HG02798 (cell line): ENCODE measurements at regions not wholly inside any gene's neighbourhood (a gene's known extent, or its start where the extent isn't known, plus 50 kb on each side); places are given as distances from the start of the nearest gene placed in this dataset.
A peak's percentile ranks its signal among the peaks of the same experiment; 100 is the strongest.

Source experiments
- ATAC-seq: cut with Tn5 transposase; IDR thresholded peaks from one replicate; pipeline ENCODE4 v1.9.1; 2021; ENCODE audit warnings: mild to moderate bottlenecking; ENCODE audit not compliant: unreplicated experiment, poor library complexity

GRCh38 chr2:19810637-19811036 lies 91.1 kb downstream of the TTC32 start:
- peak; percentile 9 for ATAC-seq

DNA sequence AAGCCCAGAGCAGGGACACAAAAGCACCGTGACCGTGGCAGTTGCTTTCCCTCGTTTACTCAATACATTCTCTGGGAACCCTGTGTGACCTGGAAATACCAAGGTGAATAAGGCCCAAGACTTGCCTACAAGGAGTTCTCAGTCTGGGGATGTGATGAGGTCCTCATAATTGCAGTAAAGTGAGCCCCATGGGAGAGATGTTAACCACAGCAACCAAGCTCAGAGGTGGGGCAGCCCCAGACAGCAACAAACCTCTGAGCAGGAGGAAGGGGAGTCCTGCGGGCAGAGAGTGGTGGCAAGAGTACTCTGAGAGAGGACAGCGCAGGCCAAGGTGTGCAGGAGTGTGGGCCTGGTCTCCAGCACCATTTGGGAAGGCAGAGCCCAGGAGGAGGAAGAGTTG lies 91.6 kb downstream of the TTC32 start:
- peak; percentile 68 for ATAC-seq

- ATAC-seq: no peak
Observed at GRCh38 chr2:19809206-19809605, 92.6 kb downstream of the TTC32 start.

DNA sequence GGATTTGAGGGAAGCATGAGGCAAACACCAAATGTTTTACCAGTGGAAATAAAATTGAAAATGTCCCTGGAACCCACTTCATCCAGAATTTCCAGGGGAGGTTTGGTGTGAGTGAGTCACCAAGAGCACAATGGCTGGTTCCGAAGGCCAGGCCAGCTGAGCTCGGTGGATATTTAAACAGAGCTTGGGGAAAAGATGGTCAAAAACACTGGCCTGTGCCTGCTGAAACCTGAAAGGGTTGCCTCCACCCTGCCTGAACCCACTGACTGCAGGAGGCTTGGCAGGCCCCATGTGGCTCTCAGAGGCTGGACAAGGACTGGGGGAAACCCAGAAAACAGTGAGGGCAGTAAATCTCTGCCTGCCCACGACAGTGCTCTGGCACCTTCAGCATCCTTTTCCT lies 93.9 kb downstream of the TTC32 start:
- ATAC-seq: no peak

DNA sequence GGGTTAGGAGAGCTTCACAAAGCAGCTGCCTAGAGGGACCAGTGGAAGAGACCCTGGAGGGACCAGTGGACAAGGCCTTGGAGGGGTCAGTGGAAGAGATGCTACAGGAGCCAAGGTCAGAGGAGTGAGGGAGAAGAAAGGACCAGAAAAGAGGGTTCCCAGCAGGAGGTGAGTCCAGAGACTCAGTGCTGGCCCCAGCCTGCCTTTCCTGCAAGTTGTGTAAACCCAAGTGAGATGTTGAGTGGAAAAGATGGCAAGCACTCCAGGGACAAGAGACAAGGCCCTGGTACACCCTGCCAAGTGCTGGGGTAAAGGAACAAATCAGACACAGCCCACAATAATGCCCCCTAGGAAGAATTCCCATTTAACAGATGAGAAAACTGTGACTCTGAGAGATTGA lies 94.4 kb downstream of the TTC32 start:
- ATAC-seq: no peak

- ATAC-seq: no peak
Observed at GRCh38 chr2:19806591-19806990, 95.2 kb downstream of the TTC32 start.

DNA sequence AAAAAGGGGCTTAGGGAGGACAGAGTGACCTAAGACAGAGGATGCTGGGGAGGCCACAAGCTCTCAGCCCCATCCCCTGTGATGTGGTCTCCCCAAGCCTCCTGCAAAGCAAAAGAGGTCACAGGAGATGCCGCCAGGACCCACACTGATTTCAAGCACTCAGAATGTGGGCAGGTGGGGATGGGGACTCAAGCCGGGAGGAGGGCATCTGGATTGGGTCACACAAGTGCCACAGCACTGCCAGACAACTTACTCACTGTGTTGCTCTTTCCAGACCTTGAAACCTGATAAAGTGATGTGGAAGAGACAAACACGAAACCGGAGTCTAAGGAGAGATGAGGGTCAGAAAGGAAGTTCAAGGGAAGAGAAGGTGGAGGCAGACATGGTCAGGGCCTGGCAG lies 95.7 kb downstream of the TTC32 start:
- ATAC-seq: no peak

DNA sequence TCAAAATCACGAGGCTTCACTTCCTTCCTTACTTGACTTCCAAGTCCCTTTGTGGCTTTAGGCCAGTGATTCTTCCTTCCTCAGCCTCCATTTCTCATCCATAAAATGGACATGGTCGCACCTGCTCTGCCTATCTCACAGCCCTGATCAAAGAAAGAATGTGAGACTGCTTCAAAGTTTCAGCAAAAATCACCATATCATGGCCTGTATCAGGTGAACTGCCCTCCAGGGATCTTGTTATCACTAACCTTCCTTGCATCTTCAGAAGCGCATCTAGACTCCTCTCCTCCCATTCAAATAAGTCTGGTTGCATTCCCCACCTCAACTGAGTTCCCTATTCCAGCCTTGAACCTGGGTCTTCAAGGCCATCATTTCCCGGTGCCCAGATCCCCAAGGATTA lies 96.5 kb downstream of the TTC32 start:
- no peak for ATAC-seq

DNA sequence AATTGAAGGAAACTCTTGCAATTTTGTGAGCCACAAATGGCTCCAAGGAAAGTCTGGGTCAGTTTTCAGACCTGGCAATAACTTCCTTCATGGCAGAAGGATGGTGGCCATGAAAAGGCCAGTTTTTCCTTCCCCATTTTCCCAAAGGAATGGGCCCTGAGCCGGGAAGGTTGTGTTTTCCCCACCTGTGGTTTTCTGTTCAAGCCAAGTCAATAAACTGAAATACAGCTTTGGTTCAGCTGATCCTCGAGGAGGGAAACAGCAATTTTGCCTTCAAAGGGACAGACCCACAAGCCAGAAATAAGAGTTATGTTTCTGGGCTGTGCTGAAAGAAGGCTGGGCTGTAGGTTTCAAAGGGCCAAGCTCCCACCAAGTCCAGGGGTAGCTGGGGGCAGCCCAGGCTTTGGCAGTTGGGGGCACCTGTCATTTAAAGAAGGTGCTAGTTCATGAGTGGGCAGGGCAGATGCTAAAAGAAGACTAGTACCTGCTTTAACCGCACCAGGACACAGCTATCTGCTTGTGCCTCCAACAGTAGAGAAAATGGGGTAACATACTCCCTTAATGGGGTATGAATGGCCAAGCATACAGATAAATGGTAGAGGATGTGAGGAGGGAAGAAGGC lies 97.0 kb downstream of the TTC32 start:
- no peak for ATAC-seq

- no peak for ATAC-seq
Observed at GRCh38 chr2:19802086-19802841, 99.5 kb downstream of the TTC32 start.

DNA sequence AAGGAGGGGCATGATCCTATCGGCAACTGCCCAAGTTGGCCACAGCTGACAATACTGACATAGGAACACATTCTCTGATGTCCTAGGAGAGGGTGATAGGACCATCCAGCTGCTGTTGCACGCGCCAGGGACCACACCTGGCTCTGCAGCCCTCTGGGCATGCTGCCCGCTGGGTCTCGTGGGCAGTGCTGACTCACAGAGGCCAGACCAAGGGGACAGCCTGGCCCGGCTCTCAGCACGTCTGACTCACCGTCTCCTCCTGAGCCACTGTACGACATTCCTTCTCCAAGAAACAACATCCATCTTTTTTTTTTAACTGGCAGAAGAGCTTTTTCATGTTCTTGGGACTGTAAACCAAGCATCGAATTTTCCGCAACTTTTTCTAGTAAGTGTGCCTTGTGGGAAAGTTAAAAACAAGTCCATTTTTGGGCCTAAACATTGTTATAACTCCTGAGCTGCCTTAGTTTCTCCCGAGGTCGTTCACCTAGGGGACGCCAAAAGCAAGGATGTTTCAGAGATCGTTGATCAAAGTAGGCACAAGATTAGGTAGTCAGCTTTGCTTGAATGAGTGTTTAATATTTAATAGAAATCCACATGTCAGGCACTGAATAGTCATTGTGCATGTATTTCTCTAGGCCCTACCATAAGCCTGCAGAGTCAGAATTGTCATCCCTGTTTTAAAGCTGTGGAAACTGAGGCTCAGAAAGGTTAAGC lies 100.3 kb downstream of the TTC32 start:
- ATAC-seq: no peak

- no peak for ATAC-seq
Observed at GRCh38 chr2:19800796-19801195, 101.0 kb downstream of the TTC32 start.

DNA sequence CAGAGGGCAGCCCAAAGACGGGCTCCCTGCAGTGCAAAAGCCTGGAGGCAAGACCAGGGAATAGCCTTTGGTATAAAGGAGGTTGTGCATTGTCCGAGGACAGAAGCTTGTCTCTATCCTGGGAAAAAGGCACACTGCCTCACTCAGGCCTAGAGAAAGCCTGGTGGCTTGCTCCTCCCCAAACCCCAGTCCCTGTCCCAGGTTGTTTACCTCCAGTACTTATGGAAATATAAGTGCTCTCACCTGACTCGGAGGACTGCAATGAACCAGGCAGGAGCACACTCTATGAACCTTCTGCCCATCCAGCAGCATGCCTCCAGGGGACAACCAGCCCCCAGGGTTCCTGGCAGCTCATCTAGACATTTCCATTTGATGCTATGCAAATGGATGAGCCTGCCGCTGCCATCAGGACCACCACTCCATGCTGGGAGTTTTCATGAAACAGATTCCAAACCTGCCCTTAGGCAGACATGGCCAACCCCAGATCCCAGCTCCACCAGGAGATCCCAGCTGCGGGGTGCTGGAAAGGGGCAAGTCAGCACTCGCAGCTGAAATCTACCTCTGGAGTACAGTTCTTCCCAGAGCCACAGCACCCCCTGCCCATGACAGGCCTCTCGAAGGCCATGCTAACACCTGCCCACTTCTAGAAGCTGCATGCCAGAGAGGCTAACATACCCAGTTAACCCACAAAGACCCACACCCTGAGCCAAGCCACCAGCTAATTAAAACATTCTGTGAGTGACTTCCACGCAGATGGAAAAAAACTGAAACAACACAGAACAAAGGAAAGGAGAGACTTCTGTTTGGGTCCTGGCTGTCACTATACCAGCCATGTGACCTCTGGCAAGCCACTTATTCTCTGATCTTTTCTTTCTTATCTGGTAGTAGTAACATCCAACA lies 101.7 kb downstream of the TTC32 start:
- no peak for ATAC-seq

GRCh38 chr2:19797871-19798270 lies 103.9 kb downstream of the TTC32 start:
- no peak for ATAC-seq

- no peak for ATAC-seq
Observed at GRCh38 chr2:19797243-19797810, 104.5 kb downstream of the TTC32 start.

DNA sequence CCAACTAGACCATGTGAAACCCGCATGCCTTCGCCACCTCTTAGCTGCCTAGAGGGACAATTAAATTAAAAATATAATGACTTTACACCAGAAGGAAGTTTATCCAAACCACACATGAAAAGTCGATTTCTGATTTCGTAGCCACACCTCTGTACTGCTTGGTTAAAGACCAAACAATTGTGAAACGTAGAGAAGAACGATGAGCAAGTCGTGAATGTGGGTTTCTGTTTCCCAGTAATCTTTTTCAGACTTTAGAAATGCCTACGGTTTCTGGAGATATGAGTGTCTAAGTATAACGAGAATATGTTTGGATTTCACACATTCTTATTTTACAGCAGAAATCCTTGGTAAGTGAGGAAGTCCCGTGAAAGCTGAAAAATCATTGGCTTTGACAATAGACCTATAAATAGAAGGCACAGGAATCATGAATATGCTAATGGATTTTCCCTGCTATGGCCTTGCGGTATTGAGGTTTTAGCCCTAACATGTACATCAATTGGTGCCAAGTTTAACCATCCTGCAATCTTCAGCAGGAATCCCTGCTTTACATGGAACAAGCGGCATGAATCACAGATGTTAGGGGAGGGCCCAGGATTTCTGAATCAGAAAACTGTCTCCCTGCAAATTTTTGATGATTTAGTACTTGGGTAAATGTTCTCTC lies 105.6 kb downstream of the TTC32 start:
- no peak for ATAC-seq

DNA sequence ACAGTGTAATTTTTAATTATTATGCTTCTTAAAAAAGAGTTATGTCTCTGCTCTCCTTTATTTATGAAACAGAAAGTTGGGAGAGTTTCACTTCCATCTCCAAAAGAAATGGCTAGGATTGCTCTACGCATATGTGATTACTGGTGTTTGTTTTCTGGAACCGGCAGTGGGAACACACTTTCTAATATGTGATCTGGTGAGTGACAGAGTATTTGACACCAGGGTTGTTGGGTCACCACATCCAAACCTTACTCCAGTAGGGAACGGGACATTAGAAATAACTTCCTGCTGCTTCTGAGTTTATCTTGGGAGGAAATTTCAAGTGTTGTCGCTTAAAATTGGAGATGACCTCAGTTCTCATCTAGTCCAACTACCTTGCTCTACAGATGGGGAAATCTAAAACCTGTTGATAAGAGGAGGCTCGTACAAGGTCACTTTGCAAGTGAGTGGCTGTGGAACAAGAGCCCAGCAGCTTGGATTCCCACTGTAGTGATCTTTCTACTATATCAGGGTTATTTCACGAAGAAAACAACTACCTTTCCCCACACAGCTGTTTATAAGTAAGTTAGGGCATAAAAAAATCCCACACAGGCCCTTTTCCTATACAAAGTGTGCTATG lies 108.5 kb downstream of the TTC32 start:
- no peak for ATAC-seq

DNA sequence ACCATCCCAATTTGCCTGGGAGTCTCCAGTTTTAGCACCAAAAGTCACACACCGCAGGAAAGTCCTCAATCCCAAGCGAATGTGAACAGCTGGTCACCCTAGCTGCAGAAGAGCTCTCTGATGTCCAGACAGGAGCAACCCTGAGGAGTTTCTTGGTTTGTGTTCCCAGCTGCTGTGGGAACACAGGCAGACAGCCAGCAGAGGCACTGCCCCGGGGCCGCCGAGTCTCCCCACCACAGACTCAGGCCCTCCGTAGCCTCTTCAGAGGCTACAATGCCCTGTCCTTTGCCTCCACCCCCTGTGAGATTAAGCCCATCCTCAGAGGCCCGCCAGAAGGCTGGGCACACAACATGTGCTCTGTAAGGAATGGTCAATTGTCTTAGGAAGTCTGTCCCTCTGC lies 111.5 kb downstream of the TTC32 start:
- ATAC-seq: no peak

DNA sequence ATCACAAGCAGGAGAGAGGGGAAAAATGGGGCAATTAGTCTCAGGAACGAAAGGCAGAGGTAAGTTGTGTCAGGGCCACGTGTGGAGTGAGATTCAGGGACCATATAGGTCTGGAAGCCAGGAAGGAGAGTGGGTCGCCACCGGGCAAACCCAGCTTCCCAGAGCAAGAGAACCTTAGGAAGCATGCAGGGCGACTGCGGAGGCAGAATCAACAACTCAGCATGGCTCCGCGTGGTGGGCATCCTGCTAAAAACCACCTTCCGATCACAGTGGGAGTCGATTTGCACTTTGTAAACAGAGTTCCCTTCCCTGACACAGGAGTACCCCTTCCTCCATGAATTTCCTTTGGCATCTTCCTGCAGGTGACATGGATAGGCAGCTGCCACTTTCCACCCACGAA lies 114.6 kb downstream of the TTC32 start:
- ATAC-seq: no peak
